ENCODE measurements at regions not wholly inside any gene's neighbourhood (a gene's known extent, or its start where the extent isn't known, plus 50 kb on each side); places are given as distances from the start of the nearest gene placed in this dataset.

- H3K9me1 ChIP-seq (ENCODE audit: insufficient read depth, low read length): no peaks in the 10 kb centered on the region
- no peak overlapping the region for H3K4me2 ChIP-seq (ENCODE audit: low read depth, low read length)
- intact Hi-C loops (cut with micrococcal nuclease) (no loop called here), dilution Hi-C loops (cut with HindIII; ENCODE audit: low sequenced_read_pairs, unreplicated experiment) (no loop called here), in situ Hi-C loops (cut with MboI; ENCODE audit: low sequenced_read_pairs) (no loop called here)
- 83% methylated on average over 4 of the region's 11 CpGs; no CpG with 5 or more reads in 1 of the 2 experiments for WGBS, 2 experiments (ENCODE audit: extremely low coverage in 2 of 2, insufficient read length in 1 of 2)
- DNase-seq (no peak), ATAC-seq (ENCODE audit: low read depth) (no peak)
- H3K23ac ChIP-seq (ENCODE audit: low read depth, low read length): no peak overlapping the region
- no peaks in the 10 kb centered on the region for H3K9me3 ChIP-seq (ENCODE audit: control insufficient read depth, insufficient read depth, low read length)
- H2AK9ac ChIP-seq (replicated peaks; ENCODE audit: low read depth, low read length, poor library complexity): no peak overlapping the region
- no peak overlapping the region for H3K4me3 ChIP-seq (ENCODE audit: insufficient read depth, low read depth, low read length)
- no peaks in the 10 kb centered on the region for H3K36me3 ChIP-seq (ENCODE audit: control insufficient read depth, insufficient read depth, low read length)
- no peak for TF ChIP-seq MXI1 (IDR thresholded peaks at IDR 0.05; ENCODE audit: borderline replicate concordance, low read depth, low read length)
- TF ChIP-seq, protein P1, sequence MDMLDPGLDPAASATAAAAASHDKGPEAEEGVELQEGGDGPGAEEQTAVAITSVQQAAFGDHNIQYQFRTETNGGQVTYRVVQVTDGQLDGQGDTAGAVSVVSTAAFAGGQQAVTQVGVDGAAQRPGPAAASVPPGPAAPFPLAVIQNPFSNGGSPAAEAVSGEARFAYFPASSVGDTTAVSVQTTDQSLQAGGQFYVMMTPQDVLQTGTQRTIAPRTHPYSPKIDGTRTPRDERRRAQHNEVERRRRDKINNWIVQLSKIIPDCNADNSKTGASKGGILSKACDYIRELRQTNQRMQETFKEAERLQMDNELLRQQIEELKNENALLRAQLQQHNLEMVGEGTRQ (IDR thresholded peaks at IDR 0.05; ENCODE audit: low read depth, low read length): no peak
- no peak for TF ChIP-seq CHD1 (IDR thresholded peaks at IDR 0.05; ENCODE audit: low read depth, low read length)
- TF ChIP-seq BHLHE40 (IDR thresholded peaks at IDR 0.05; ENCODE audit: low read depth, low read length): no peak
- no peaks in the 10 kb centered on the region for H3K79me1 ChIP-seq (ENCODE audit: low read depth in 1 of 2, low read length in 2 of 2)
- H2BK5ac ChIP-seq (ENCODE audit: low read depth, low read length, poor library complexity, severe bottlenecking): no peak overlapping the region
- no peaks in the 10 kb centered on the region; the same call in 1 of the 2 replicates for H3K27me3 ChIP-seq (ENCODE audit: control insufficient read depth, insufficient read depth, low read length)
- H3K4me1 ChIP-seq (ENCODE audit: control insufficient read depth, insufficient read depth, low read length): no peaks in the 10 kb centered on the region
- H3K9ac ChIP-seq (ENCODE audit: low read depth, low read length): no peak overlapping the region
- ChIA-PET POLR2A (ENCODE audit: unreplicated experiment) (no interaction called here), CTCF (no interaction called here)
- H4K5ac ChIP-seq (ENCODE audit: low read depth, low read length): no peak overlapping the region
- no peak overlapping the region for H4K91ac ChIP-seq (ENCODE audit: insufficient read depth, low read depth, low read length)
- H3K27ac ChIP-seq (ENCODE audit: insufficient read depth, low read length): no peak overlapping the region
- H3K56ac ChIP-seq (ENCODE audit: extremely low read depth, insufficient read depth, low read length): no peak overlapping the region
- no peak overlapping the region for H2BK20ac ChIP-seq (ENCODE audit: low read depth, low read length)
- BruUV-seq (replicated peaks): no TSS peak
- H4K8ac ChIP-seq (ENCODE audit: low read depth in 2 of 2, low read length in 2 of 2): no peak overlapping the region
- H2AFZ ChIP-seq (replicated peaks; ENCODE audit: low read length, poor library complexity): no peak overlapping the region
- no peak overlapping the region for H3K14ac ChIP-seq (replicated peaks; ENCODE audit: low read depth, low read length)
- no peak overlapping the region for H2AK5ac ChIP-seq (ENCODE audit: low read depth, low read length)
- no peaks in the 10 kb centered on the region for H4K20me1 ChIP-seq (ENCODE audit: insufficient read depth, low read length)
- H3K4ac ChIP-seq (ENCODE audit: low read depth, low read length): no peak overlapping the region
- no peak overlapping the region for H3K18ac ChIP-seq (ENCODE audit: low read depth, low read length)
- no peak overlapping the region for H2BK15ac ChIP-seq (ENCODE audit: low read depth, low read length)
- no peak overlapping the region for H2BK120ac ChIP-seq (ENCODE audit: low read depth, low read length)
These were observed 174.6 kb upstream of the CDH13 start for GRCh38 chr16:82452004-82452756.
